ENCODE measurements at regions not wholly inside any gene's neighbourhood (a gene's known extent, or its start where the extent isn't known, plus 50 kb on each side); places are given as distances from the start of the nearest gene placed in this dataset.

DNA sequence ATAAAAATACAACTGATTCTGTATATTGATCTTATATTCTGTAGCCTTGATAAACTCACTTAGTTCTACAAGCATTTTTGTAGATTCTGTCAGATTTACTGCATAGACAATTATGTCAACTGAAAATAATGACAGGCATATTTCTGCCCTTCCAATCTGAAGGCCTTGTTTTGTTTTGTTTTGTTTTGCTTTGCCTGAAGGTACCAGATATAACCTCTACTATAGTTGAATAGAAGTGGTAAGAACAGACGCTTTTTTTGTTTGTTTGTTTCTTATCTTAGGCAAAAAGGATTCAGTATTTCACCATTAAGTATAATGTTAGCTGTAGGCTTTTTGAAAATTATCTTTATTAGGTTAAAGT is 64.6 kb upstream of the RSPO3 start:
- no peak for DNase-seq

- DNase-seq: no peak
Observed at GRCh38 chr6:127058027-127058426, 60.4 kb upstream of the RSPO3 start.

DNA sequence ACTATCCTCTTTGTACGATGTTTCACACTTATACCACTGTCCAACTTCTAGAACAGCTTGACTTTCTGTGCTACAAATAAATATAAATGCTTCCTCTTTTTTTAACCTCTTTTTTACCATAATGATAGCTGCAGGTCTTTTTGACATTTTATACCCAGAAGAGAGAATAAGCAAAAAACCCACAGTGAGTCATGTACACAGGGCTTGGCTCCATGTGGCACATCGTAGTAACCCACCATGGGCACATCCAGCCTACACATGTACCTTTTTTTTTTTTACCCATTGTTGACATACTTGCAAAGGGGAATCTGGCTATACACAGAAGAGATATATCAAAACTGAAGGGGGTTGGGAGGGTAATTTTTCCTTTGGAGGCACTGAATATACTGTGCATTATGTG is 59.5 kb upstream of the RSPO3 start:
- DNase-seq: no peak
